ENCODE measurements at regions not wholly inside any gene's neighbourhood (a gene's known extent, or its start where the extent isn't known, plus 50 kb on each side); places are given as distances from the start of the nearest gene placed in this dataset.
"Not testable (repeated sequence)": the region's sequence is repeated elsewhere in the genome, so short reads cannot be mapped to it uniquely, and the experiment has no call there.

DNA sequence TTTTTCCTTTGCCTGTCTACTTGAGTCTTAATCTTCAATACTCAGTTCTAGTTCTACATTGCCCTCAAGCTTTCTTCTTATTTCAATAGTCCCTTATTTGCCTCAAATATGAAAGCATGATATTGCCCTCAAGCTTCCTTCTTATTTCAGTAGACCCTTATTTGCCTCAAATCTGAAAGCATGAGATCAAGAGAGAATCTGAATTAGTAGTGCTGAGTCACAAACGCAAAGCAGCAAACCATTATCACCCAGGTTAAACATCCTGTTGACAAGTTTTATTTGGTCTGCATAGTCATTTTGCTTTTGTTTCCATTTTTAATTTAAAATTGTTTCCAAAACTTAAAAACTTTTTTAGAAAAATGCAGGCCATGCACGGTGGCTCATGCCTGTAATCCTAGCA lies 583.3 kb upstream of the FSHR start:
- Histone ChIP-seq H3K23ac (ENCODE audit: low read length) (no peak overlapping the region), H4K91ac (ENCODE audit: low read depth, low read length) (no peak overlapping the region), H4K8ac (ENCODE audit: low read depth, low read length) (no peak overlapping the region), H4K12ac (ENCODE audit: low read depth, low read length) (no peak overlapping the region), H3K4me1 (ENCODE audit: control insufficient read depth in 1 of 2, insufficient read depth in 2 of 2, low read length in 2 of 2) (no peaks in the 10 kb centered on the region), H2BK12ac (ENCODE audit: low read length) (no peak overlapping the region), H3K9me3 (ENCODE audit: insufficient read depth, low read depth, low read length) (no peaks in the 10 kb centered on the region), H3K9ac (ENCODE audit: low read length) (no peak overlapping the region), H3K4me3 (ENCODE audit: low read depth, low read length) (no peak overlapping the region), H3K18ac (ENCODE audit: low read length) (no peak overlapping the region), H2BK5ac (ENCODE audit: low read depth, low read length, poor library complexity) (no peak overlapping the region), H3K4ac (ENCODE audit: low read depth, low read length) (no peak overlapping the region), H2AFZ (ENCODE audit: insufficient read depth, low read length, poor library complexity) (no peak overlapping the region), H2BK120ac (ENCODE audit: insufficient read depth, low read length, poor library complexity) (no peak overlapping the region), H3K14ac (ENCODE audit: low read length) (no peak overlapping the region), H2AK5ac (ENCODE audit: low read length) (no peak overlapping the region), H3K79me2 (ENCODE audit: control insufficient read depth, insufficient read depth, low read length, poor library complexity) (no peaks in the 10 kb centered on the region), H3K27ac (ENCODE audit: low read depth, low read length) (no peak overlapping the region), H3K79me1 (ENCODE audit: low read length) (no peaks in the 10 kb centered on the region), H3K36me3 (ENCODE audit: control insufficient read depth in 1 of 2, insufficient read depth in 2 of 2, low read length in 2 of 2) (no peaks in the 10 kb centered on the region), H3K4me2 (ENCODE audit: low read length) (no peak overlapping the region), H3K27me3 (ENCODE audit: insufficient read depth, low read length) (no peaks in the 10 kb centered on the region)
- WGBS (ENCODE audit: extremely low coverage, insufficient coverage, insufficient read length): no CpG with 5 or more reads among the region's 2 CpGs
- no peak for DNase-seq

DNA sequence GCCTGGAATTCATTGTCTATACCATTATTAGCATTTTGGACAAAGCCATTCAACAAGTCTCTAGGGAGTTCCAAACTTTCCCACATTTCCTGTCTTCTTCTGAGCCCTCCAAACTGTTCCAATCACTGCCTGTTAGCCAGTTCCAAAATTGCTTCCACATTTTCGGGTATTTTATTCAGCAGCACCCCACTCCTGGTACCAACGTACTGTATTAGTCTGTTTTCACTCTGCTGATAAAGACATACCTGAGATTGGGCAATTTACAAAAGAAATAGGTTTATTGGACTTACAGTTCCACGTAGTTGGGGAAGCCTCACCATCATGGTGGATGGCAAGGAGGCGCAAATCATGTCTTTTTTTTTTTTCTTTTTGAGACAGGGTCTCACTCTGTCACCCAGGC lies 578.6 kb upstream of the FSHR start:
- DNase-seq; H2BK120ac ChIP-seq (ENCODE audit: insufficient read depth, low read length, poor library complexity); H3K18ac ChIP-seq (ENCODE audit: low read length); H3K79me1 ChIP-seq (ENCODE audit: low read length); H2BK12ac ChIP-seq (ENCODE audit: low read length); H3K9ac ChIP-seq (ENCODE audit: low read length); H4K12ac ChIP-seq (ENCODE audit: low read depth, low read length); H3K4me3 ChIP-seq (ENCODE audit: low read depth, low read length); H2AFZ ChIP-seq (ENCODE audit: insufficient read depth, low read length, poor library complexity); H3K27ac ChIP-seq (ENCODE audit: low read depth, low read length); H3K36me3 ChIP-seq (ENCODE audit: control insufficient read depth in 1 of 2, insufficient read depth in 2 of 2, low read length in 2 of 2); H3K79me2 ChIP-seq (ENCODE audit: control insufficient read depth, insufficient read depth, low read length, poor library complexity); H3K4me2 ChIP-seq (ENCODE audit: low read length); H2AK5ac ChIP-seq (ENCODE audit: low read length); H2BK5ac ChIP-seq (ENCODE audit: low read depth, low read length, poor library complexity); H3K23ac ChIP-seq (ENCODE audit: low read length); H3K4me1 ChIP-seq (ENCODE audit: control insufficient read depth in 1 of 2, insufficient read depth in 2 of 2, low read length in 2 of 2); H3K27me3 ChIP-seq (ENCODE audit: insufficient read depth, low read length); H3K9me3 ChIP-seq (ENCODE audit: insufficient read depth, low read depth, low read length); H4K91ac ChIP-seq (ENCODE audit: low read depth, low read length); H4K8ac ChIP-seq (ENCODE audit: low read depth, low read length); H3K14ac ChIP-seq (ENCODE audit: low read length); H3K4ac ChIP-seq (ENCODE audit: low read depth, low read length): not testable (repeated sequence)
- no CpG with 5 or more reads among the region's 4 CpGs for WGBS (ENCODE audit: extremely low coverage, insufficient coverage, insufficient read length)

DNA sequence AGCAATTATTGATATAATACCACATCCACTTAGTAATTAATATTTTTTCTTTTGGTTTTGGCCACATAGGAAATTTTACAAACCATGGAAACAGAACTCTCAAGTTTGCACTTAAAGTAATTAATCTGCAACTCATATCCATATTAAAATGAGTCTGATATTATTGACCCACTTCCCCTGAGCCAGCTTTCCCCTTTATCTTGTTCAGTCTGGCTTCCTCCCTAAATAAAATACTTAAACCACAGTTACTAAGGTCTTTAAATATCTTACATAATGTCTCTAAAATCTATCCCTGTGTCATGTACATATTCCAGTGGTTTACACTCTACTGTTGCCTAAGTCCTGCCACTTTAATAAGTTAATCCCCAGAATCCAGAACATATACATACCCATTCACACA lies 564.9 kb upstream of the FSHR start:
- H3K4ac ChIP-seq (ENCODE audit: low read depth, low read length): no peak overlapping the region
- no peak overlapping the region for H4K8ac ChIP-seq (ENCODE audit: low read depth, low read length)
- no peak overlapping the region for H3K4me2 ChIP-seq (ENCODE audit: low read length)
- no peak overlapping the region for H4K12ac ChIP-seq (ENCODE audit: low read depth, low read length)
- no peak overlapping the region for H2AK5ac ChIP-seq (ENCODE audit: low read length)
- no peak overlapping the region for H3K23ac ChIP-seq (ENCODE audit: low read length)
- no peak overlapping the region for H2BK12ac ChIP-seq (ENCODE audit: low read length)
- H3K36me3 ChIP-seq (ENCODE audit: control insufficient read depth in 1 of 2, insufficient read depth in 2 of 2, low read length in 2 of 2): no peaks in the 10 kb centered on the region
- no peak overlapping the region for H2BK5ac ChIP-seq (ENCODE audit: low read depth, low read length, poor library complexity)
- H3K18ac ChIP-seq (ENCODE audit: low read length): no peak overlapping the region
- H3K9ac ChIP-seq (ENCODE audit: low read length): no peak overlapping the region
- H3K79me2 ChIP-seq (ENCODE audit: control insufficient read depth, insufficient read depth, low read length, poor library complexity): no peaks in the 10 kb centered on the region
- H3K14ac ChIP-seq (ENCODE audit: low read length): no peak overlapping the region
- H3K27ac ChIP-seq (ENCODE audit: low read depth, low read length): no peak overlapping the region
- H3K4me1 ChIP-seq (ENCODE audit: control insufficient read depth in 1 of 2, insufficient read depth in 2 of 2, low read length in 2 of 2): no peaks in the 10 kb centered on the region
- peaks cover 2% of the 10 kb centered on the region for H3K9me3 ChIP-seq (ENCODE audit: insufficient read depth, low read depth, low read length)
- no peak overlapping the region for H2AFZ ChIP-seq (ENCODE audit: insufficient read depth, low read length, poor library complexity)
- H2BK120ac ChIP-seq (ENCODE audit: insufficient read depth, low read length, poor library complexity): no peak overlapping the region
- no peak overlapping the region for H3K4me3 ChIP-seq (ENCODE audit: low read depth, low read length)
- no peak for DNase-seq
- no peaks in the 10 kb centered on the region for H3K27me3 ChIP-seq (ENCODE audit: insufficient read depth, low read length)
- H3K79me1 ChIP-seq (ENCODE audit: low read length): no peaks in the 10 kb centered on the region
- no peak overlapping the region for H4K91ac ChIP-seq (ENCODE audit: low read depth, low read length)

DNA sequence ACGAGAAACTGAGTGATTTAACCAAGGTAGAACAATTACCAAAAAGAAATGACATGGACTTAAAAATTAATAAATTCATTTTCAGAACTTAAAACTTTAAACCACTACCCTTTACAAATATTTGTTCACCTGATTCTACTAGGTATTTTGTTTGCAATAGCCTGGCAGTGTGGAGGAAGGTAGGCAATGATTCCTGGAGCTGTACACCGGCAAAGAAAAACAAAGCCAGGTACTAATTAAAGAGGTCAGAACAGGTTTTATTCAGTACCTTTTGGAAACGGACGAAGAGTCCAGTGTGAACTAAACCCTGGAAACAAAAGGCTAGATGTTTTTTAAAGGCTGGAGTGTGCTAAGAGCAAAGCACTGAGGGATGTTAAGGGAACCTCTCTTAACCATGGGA lies 561.3 kb upstream of the FSHR start:
- WGBS (ENCODE audit: extremely low coverage, insufficient coverage, insufficient read length): no CpG with 5 or more reads among the region's 4 CpGs
- Histone ChIP-seq H3K9me3 (ENCODE audit: insufficient read depth, low read depth, low read length) (peaks cover 2% of the 10 kb centered on the region), H3K9ac (ENCODE audit: low read length) (no peak overlapping the region), H2BK5ac (ENCODE audit: low read depth, low read length, poor library complexity) (no peak overlapping the region), H4K12ac (ENCODE audit: low read depth, low read length) (no peak overlapping the region), H3K79me1 (ENCODE audit: low read length) (no peaks in the 10 kb centered on the region), H2BK12ac (ENCODE audit: low read length) (no peak overlapping the region), H2AFZ (ENCODE audit: insufficient read depth, low read length, poor library complexity) (no peak overlapping the region), H2AK5ac (ENCODE audit: low read length) (no peak overlapping the region), H3K14ac (ENCODE audit: low read length) (no peak overlapping the region), H3K4ac (ENCODE audit: low read depth, low read length) (no peak overlapping the region), H3K4me3 (ENCODE audit: low read depth, low read length) (no peak overlapping the region), H3K27ac (ENCODE audit: low read depth, low read length) (no peak overlapping the region), H3K27me3 (ENCODE audit: insufficient read depth, low read length) (no peaks in the 10 kb centered on the region), H2BK120ac (ENCODE audit: insufficient read depth, low read length, poor library complexity) (no peak overlapping the region), H3K18ac (ENCODE audit: low read length) (no peak overlapping the region), H3K4me1 (ENCODE audit: control insufficient read depth in 1 of 2, insufficient read depth in 2 of 2, low read length in 2 of 2) (no peaks in the 10 kb centered on the region), H4K91ac (ENCODE audit: low read depth, low read length) (no peak overlapping the region), H3K4me2 (ENCODE audit: low read length) (no peak overlapping the region), H3K79me2 (ENCODE audit: control insufficient read depth, insufficient read depth, low read length, poor library complexity) (no peaks in the 10 kb centered on the region), H3K36me3 (ENCODE audit: control insufficient read depth in 1 of 2, insufficient read depth in 2 of 2, low read length in 2 of 2) (no peaks in the 10 kb centered on the region), H4K8ac (ENCODE audit: low read depth, low read length) (no peak overlapping the region), H3K23ac (ENCODE audit: low read length) (no peak overlapping the region)
- no peak for DNase-seq

DNA sequence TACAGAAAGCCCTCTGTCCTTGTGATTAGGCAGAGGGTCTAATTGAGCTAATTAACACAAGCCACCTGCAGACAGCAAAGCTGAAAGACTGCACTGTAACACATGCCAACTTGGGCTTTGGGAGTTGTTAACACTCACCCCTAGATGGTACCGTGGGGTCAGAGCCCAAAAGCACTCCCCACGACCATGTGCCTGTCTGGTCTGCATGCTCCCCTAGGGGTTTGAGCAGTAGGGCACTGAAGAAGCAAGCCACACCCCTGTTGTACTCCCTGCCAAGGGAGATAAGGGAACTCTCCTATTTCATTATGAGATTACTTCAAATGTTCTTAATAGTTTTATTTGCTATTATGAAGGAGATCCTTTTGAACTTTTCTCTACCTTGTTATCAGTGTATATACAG lies 560.1 kb upstream of the FSHR start:
- WGBS (ENCODE audit: extremely low coverage, insufficient coverage, insufficient read length): no CpG with 5 or more reads among the region's 2 CpGs
- no peak for DNase-seq
- no peaks in the 10 kb centered on the region for H3K36me3 ChIP-seq (ENCODE audit: control insufficient read depth in 1 of 2, insufficient read depth in 2 of 2, low read length in 2 of 2)
- no peak overlapping the region for H4K12ac ChIP-seq (ENCODE audit: low read depth, low read length)
- no peak overlapping the region for H3K14ac ChIP-seq (ENCODE audit: low read length)
- peaks cover 2% of the 10 kb centered on the region for H3K9me3 ChIP-seq (ENCODE audit: insufficient read depth, low read depth, low read length)
- H3K4me3 ChIP-seq (ENCODE audit: low read depth, low read length): peak overlapping the region; percentile 36
- no peak overlapping the region for H2AK5ac ChIP-seq (ENCODE audit: low read length)
- H3K4me1 ChIP-seq (ENCODE audit: control insufficient read depth in 1 of 2, insufficient read depth in 2 of 2, low read length in 2 of 2): no peaks in the 10 kb centered on the region
- no peaks in the 10 kb centered on the region for H3K79me2 ChIP-seq (ENCODE audit: control insufficient read depth, insufficient read depth, low read length, poor library complexity)
- H3K9ac ChIP-seq (ENCODE audit: low read length): peak overlapping the region; percentile 12
- H2BK5ac ChIP-seq (ENCODE audit: low read depth, low read length, poor library complexity): no peak overlapping the region
- H3K4ac ChIP-seq (ENCODE audit: low read depth, low read length): no peak overlapping the region
- H4K8ac ChIP-seq (ENCODE audit: low read depth, low read length): no peak overlapping the region
- H4K91ac ChIP-seq (ENCODE audit: low read depth, low read length): no peak overlapping the region
- no peaks in the 10 kb centered on the region for H3K79me1 ChIP-seq (ENCODE audit: low read length)
- no peak overlapping the region for H3K18ac ChIP-seq (ENCODE audit: low read length)
- no peak overlapping the region for H3K27ac ChIP-seq (ENCODE audit: low read depth, low read length)
- H2BK120ac ChIP-seq (ENCODE audit: insufficient read depth, low read length, poor library complexity): no peak overlapping the region
- no peak overlapping the region for H2AFZ ChIP-seq (ENCODE audit: insufficient read depth, low read length, poor library complexity)
- no peak overlapping the region for H3K4me2 ChIP-seq (ENCODE audit: low read length)
- no peak overlapping the region for H3K23ac ChIP-seq (ENCODE audit: low read length)
- H3K27me3 ChIP-seq (ENCODE audit: insufficient read depth, low read length): no peaks in the 10 kb centered on the region
- no peak overlapping the region for H2BK12ac ChIP-seq (ENCODE audit: low read length)

Data from trophoblast cell (in vitro differentiated cells and primary cell).